ENCODE measurements at regions not wholly inside any gene's neighbourhood (a gene's known extent, or its start where the extent isn't known, plus 50 kb on each side); places are given as distances from the start of the nearest gene placed in this dataset.

DNA sequence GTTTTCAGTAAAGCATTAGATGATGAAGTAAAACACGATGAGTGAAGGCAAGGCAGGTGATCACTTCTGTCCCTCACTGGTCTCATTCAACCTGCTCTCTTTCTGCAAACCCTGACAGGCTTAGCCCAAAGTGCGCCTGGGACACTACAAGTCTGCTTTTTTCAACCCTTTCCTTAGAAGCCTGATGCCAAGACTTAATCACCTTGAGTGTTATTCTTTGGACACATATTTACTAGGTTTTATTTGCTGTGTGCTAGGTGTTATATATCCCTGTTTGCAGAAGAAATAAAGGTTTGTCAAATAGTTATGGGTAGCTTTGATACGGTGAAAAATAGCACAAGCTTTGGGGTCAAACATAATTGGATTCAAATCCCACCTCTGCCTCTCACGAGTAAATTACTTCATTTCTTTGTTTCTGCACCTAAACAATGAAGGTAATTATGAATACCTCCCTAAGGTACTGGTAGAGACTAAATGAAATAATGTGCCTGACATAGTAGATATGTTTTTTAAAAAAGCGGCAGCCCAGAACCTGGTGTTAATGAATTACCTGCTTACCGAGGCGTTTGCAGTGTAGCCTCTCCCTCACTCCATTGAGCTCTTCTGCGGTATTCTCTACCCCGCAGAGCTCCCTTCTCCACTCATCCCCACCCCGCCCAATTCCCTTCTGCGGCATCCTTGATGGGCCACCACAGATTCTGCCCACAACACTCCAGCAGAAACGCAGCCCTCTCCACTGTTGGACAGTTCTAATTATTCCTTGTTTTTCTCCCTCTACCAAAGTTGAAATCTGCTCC is 269.0 kb upstream of the TPM1 start:
- H3K9me3 ChIP-seq (ENCODE audit: control insufficient read depth, insufficient read depth, low read depth, low read length), result no peaks in the 10 kb centered on the region
- H3K4me2 ChIP-seq (ENCODE audit: extremely low read depth, insufficient read depth, low read length), result no peak overlapping the region
- H2AFZ ChIP-seq (ENCODE audit: low read length), result no peak overlapping the region
- no peak for DNase-seq (ENCODE audit: low read depth in 2 of 2)
- TF ChIP-seq, protein P1, sequence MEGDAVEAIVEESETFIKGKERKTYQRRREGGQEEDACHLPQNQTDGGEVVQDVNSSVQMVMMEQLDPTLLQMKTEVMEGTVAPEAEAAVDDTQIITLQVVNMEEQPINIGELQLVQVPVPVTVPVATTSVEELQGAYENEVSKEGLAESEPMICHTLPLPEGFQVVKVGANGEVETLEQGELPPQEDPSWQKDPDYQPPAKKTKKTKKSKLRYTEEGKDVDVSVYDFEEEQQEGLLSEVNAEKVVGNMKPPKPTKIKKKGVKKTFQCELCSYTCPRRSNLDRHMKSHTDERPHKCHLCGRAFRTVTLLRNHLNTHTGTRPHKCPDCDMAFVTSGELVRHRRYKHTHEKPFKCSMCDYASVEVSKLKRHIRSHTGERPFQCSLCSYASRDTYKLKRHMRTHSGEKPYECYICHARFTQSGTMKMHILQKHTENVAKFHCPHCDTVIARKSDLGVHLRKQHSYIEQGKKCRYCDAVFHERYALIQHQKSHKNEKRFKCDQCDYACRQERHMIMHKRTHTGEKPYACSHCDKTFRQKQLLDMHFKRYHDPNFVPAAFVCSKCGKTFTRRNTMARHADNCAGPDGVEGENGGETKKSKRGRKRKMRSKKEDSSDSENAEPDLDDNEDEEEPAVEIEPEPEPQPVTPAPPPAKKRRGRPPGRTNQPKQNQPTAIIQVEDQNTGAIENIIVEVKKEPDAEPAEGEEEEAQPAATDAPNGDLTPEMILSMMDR (conservative IDR thresholded peaks at IDR 0.05 in 1 of 2, IDR thresholded peaks at IDR 0.05 in 1 of 2; ENCODE audit: low read depth in 1 of 2, low read length in 2 of 2), result no peak
- no peak for TF ChIP-seq EZH2 (IDR thresholded peaks at IDR 0.05; ENCODE audit: low read length, missing control alignments)
- H3K36me3 ChIP-seq (ENCODE audit: control insufficient read depth, insufficient read depth, low read length), result no peaks in the 10 kb centered on the region
- H4K20me1 ChIP-seq (ENCODE audit: control insufficient read depth, extremely low read depth, insufficient read depth, low read length), result no peaks in the 10 kb centered on the region
- H3K4me1 ChIP-seq (ENCODE audit: control insufficient read depth, extremely low read depth, insufficient read depth, low read length), result no peaks in the 10 kb centered on the region
- H3K27me3 ChIP-seq (ENCODE audit: control insufficient read depth, insufficient read depth, low read length), result no peaks in the 10 kb centered on the region
- H3K9ac ChIP-seq (ENCODE audit: insufficient read depth, low read length), result no peak overlapping the region
- no peak overlapping the region for H3K4me3 ChIP-seq (replicated peaks in 1 of 4; ENCODE audit: control extremely low read depth in 1 of 4, insufficient read depth in 1 of 4, low read depth in 3 of 4, low read length in 4 of 4)
- H3K79me2 ChIP-seq (ENCODE audit: control insufficient read depth, insufficient read depth, low read length), result no peaks in the 10 kb centered on the region
- no peak overlapping the region for H3K27ac ChIP-seq (ENCODE audit: insufficient read depth, low read length)

DNA sequence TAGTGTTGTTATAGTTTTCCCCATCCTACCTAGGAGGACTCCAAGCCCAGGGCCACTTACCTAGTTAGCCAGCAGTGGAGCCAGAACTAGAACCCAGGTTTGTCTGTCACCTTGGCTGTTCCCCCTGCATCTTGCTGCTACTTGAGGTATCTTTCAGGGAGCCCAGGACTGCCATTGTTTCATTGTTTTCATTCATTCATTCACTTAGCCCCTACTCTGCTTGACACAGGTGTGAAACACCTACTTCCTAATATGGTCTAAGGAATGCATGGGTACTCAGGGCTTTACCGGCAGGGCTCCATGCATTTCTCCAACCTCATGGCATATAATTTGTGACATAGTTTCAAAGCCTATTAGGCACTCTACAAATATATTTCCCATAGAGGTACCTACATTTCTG is 266.6 kb upstream of the TPM1 start:
- H3K79me2 ChIP-seq (ENCODE audit: control insufficient read depth, insufficient read depth, low read length), result no peaks in the 10 kb centered on the region
- H3K4me1 ChIP-seq (ENCODE audit: control insufficient read depth, extremely low read depth, insufficient read depth, low read length), result no peaks in the 10 kb centered on the region
- no peaks in the 10 kb centered on the region for H3K27me3 ChIP-seq (ENCODE audit: control insufficient read depth, insufficient read depth, low read length)
- no peaks in the 10 kb centered on the region for H4K20me1 ChIP-seq (ENCODE audit: control insufficient read depth, extremely low read depth, insufficient read depth, low read length)
- no peak overlapping the region for H3K4me3 ChIP-seq (replicated peaks in 1 of 4; ENCODE audit: control extremely low read depth in 1 of 4, insufficient read depth in 1 of 4, low read depth in 3 of 4, low read length in 4 of 4)
- H2AFZ ChIP-seq (ENCODE audit: low read length), result no peak overlapping the region
- DNase-seq (ENCODE audit: low read depth in 2 of 2), result no peak
- H3K4me2 ChIP-seq (ENCODE audit: extremely low read depth, insufficient read depth, low read length), result no peak overlapping the region
- no peak overlapping the region for H3K9ac ChIP-seq (ENCODE audit: insufficient read depth, low read length)
- no peaks in the 10 kb centered on the region for H3K36me3 ChIP-seq (ENCODE audit: control insufficient read depth, insufficient read depth, low read length)
- no peak overlapping the region for H3K27ac ChIP-seq (ENCODE audit: insufficient read depth, low read length)
- H3K9me3 ChIP-seq (ENCODE audit: control insufficient read depth, insufficient read depth, low read depth, low read length), result no peaks in the 10 kb centered on the region
- TF ChIP-seq, protein P1 (conservative IDR thresholded peaks at IDR 0.05 in 1 of 2, IDR thresholded peaks at IDR 0.05 in 1 of 2; ENCODE audit: low read depth in 1 of 2, low read length in 2 of 2), result no peak
- TF ChIP-seq EZH2 (IDR thresholded peaks at IDR 0.05; ENCODE audit: low read length, missing control alignments), result no peak

DNA sequence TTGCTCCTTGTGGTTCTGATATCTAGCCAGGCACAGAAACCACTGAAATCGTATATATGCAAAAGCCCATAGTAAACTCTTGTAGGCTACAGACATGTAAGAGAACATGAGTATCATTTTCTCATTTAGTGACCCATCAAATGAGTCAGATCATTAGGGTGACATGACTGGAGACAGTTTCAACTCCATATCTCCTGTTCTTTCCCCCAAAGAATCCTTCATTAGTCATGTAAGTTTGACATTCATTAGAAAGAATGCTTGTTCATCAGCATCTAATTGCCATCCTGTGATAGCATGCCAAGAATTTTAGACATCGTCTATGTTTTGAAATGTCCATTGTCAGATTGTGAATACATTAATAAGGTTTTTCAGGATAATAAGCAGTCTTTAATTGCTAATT is 264.9 kb upstream of the TPM1 start:
- H3K79me2 ChIP-seq (ENCODE audit: control insufficient read depth, insufficient read depth, low read length), result no peaks in the 10 kb centered on the region
- no peak overlapping the region for H2AFZ ChIP-seq (ENCODE audit: low read length)
- H3K4me3 ChIP-seq (replicated peaks in 1 of 4; ENCODE audit: control extremely low read depth in 1 of 4, insufficient read depth in 1 of 4, low read depth in 3 of 4, low read length in 4 of 4), result no peak overlapping the region
- no peaks in the 10 kb centered on the region for H3K9me3 ChIP-seq (ENCODE audit: control insufficient read depth, insufficient read depth, low read depth, low read length)
- TF ChIP-seq EZH2 (IDR thresholded peaks at IDR 0.05; ENCODE audit: low read length, missing control alignments), result no peak
- TF ChIP-seq, protein P1 (conservative IDR thresholded peaks at IDR 0.05 in 1 of 2, IDR thresholded peaks at IDR 0.05 in 1 of 2; ENCODE audit: low read depth in 1 of 2, low read length in 2 of 2), result no peak
- H3K27ac ChIP-seq (ENCODE audit: insufficient read depth, low read length), result no peak overlapping the region
- no peak overlapping the region for H3K9ac ChIP-seq (ENCODE audit: insufficient read depth, low read length)
- DNase-seq (ENCODE audit: low read depth in 2 of 2), result peak in 1 of 2 donors; percentile 75
- H3K4me2 ChIP-seq (ENCODE audit: extremely low read depth, insufficient read depth, low read length), result no peak overlapping the region
- H3K4me1 ChIP-seq (ENCODE audit: control insufficient read depth, extremely low read depth, insufficient read depth, low read length), result peaks cover 6% of the 10 kb centered on the region
- no peaks in the 10 kb centered on the region for H3K27me3 ChIP-seq (ENCODE audit: control insufficient read depth, insufficient read depth, low read length)
- H3K36me3 ChIP-seq (ENCODE audit: control insufficient read depth, insufficient read depth, low read length), result no peaks in the 10 kb centered on the region
- H4K20me1 ChIP-seq (ENCODE audit: control insufficient read depth, extremely low read depth, insufficient read depth, low read length), result no peaks in the 10 kb centered on the region

Data from fibroblast of lung (primary cell).